ENCODE measurements at regions not wholly inside any gene's neighbourhood (a gene's known extent, or its start where the extent isn't known, plus 50 kb on each side); places are given as distances from the start of the nearest gene placed in this dataset.
"Not testable (repeated sequence)": the region's sequence is repeated elsewhere in the genome, so short reads cannot be mapped to it uniquely, and the experiment has no call there.

GRCh38 chr3:64361036-64361435 is 135.8 kb upstream of the PRICKLE2 start:
- TF ChIP-seq CTCF (IDR thresholded peaks at IDR 0.05 in 2 of 3, conservative IDR thresholded peaks at IDR 0.05 in 1 of 3; ENCODE audit: borderline replicate concordance in 1 of 3, insufficient read depth in 1 of 3, low read depth in 2 of 3, low read length in 2 of 3); SIN3A (IDR thresholded peaks at IDR 0.05; ENCODE audit: low read depth); SRF (IDR thresholded peaks at IDR 0.05; ENCODE audit: low read depth): not testable (repeated sequence)
